ENCODE measurements at regions not wholly inside any gene's neighbourhood (a gene's known extent, or its start where the extent isn't known, plus 50 kb on each side); places are given as distances from the start of the nearest gene placed in this dataset.

- ChIA-PET POLR2A (ENCODE audit: unreplicated experiment) (no interaction called here), CTCF (interaction anchor here (1.4 kb wide), 1 partner anchor 19 kb away, joined by 3 read pairs; no protein-coding TSS in a partner anchor)
- H3K27ac ChIP-seq (ENCODE audit: insufficient read depth, low read length), result no peak overlapping the region
- no peak overlapping the region for H2BK120ac ChIP-seq (ENCODE audit: low read depth, low read length)
- H4K8ac ChIP-seq (ENCODE audit: low read depth in 2 of 2, low read length in 2 of 2), result no peak overlapping the region
- no peaks in the 10 kb centered on the region for H4K20me1 ChIP-seq (ENCODE audit: insufficient read depth, low read length)
- H3K4me2 ChIP-seq (ENCODE audit: low read depth, low read length), result no peak overlapping the region
- ATAC-seq (ENCODE audit: low read depth), result no peak
- H3K23ac ChIP-seq (ENCODE audit: low read depth, low read length), result no peak overlapping the region
- H2AK9ac ChIP-seq (replicated peaks; ENCODE audit: low read depth, low read length, poor library complexity), result no peak overlapping the region
- no peak for DNase-seq
- H3K9ac ChIP-seq (ENCODE audit: low read depth, low read length), result no peak overlapping the region
- H2BK15ac ChIP-seq (ENCODE audit: low read depth, low read length), result no peak overlapping the region
- intact Hi-C loops (cut with micrococcal nuclease), result no loop called here
- H4K91ac ChIP-seq (ENCODE audit: insufficient read depth, low read depth, low read length), result no peak overlapping the region
- H3K9me3 ChIP-seq (ENCODE audit: control insufficient read depth, insufficient read depth, low read length), result no peaks in the 10 kb centered on the region
- no peak overlapping the region for H3K14ac ChIP-seq (replicated peaks; ENCODE audit: low read depth, low read length)
- no peak for TF ChIP-seq SMC3 (IDR thresholded peaks at IDR 0.05; ENCODE audit: low read depth, low read length)
- no peak for TF ChIP-seq USF2 (IDR thresholded peaks at IDR 0.05; ENCODE audit: low read depth, low read length)
- TF ChIP-seq CHD1 (IDR thresholded peaks at IDR 0.05; ENCODE audit: low read depth, low read length), result no peak
- no peak for TF ChIP-seq BHLHE40 (IDR thresholded peaks at IDR 0.05; ENCODE audit: low read depth, low read length)
- no peak for TF ChIP-seq POLR2A (IDR thresholded peaks at IDR 0.05; ENCODE audit: low read depth, low read length)
- no peak for TF ChIP-seq RAD21 (IDR thresholded peaks at IDR 0.05; ENCODE audit: low read length)
- no peak for TF ChIP-seq CTCF (conservative IDR thresholded peaks at IDR 0.05; ENCODE audit: low read depth, low read length)
- TF ChIP-seq FOS (IDR thresholded peaks at IDR 0.05; ENCODE audit: low read depth, low read length), result no peak
- no peak for TF ChIP-seq MAZ (IDR thresholded peaks at IDR 0.05; ENCODE audit: borderline replicate concordance, low read depth, low read length)
- TF ChIP-seq RFX5 (IDR thresholded peaks at IDR 0.05; ENCODE audit: low read depth, low read length), result no peak
- TF ChIP-seq CEBPB (IDR thresholded peaks at IDR 0.05; ENCODE audit: low read depth, low read length), result no peak
- no peak for TF ChIP-seq MAFK (IDR thresholded peaks at IDR 0.05; ENCODE audit: low read depth, low read length)
- no peak for TF ChIP-seq RCOR1 (IDR thresholded peaks at IDR 0.05; ENCODE audit: insufficient replicate concordance, low read length)
- TF ChIP-seq ELK1 (IDR thresholded peaks at IDR 0.05; ENCODE audit: borderline replicate concordance, low read depth, low read length), result no peak
- TF ChIP-seq MXI1 (IDR thresholded peaks at IDR 0.05; ENCODE audit: borderline replicate concordance, low read depth, low read length), result no peak
- no peak for TF ChIP-seq NFE2L2 (IDR thresholded peaks at IDR 0.05; ENCODE audit: low read depth, low read length)
- H3K36me3 ChIP-seq (ENCODE audit: control insufficient read depth, insufficient read depth, low read length), result no peaks in the 10 kb centered on the region
- no peaks in the 10 kb centered on the region for H3K27me3 ChIP-seq (ENCODE audit: control insufficient read depth, insufficient read depth, low read length)
- in situ Hi-C loops (cut with MboI; ENCODE audit: low sequenced_read_pairs), result no loop called here
- H3K9me1 ChIP-seq (ENCODE audit: insufficient read depth, low read length), result peaks cover 10% of the 10 kb centered on the region; the same call in 1 of the 2 replicates
- H4K5ac ChIP-seq (ENCODE audit: low read depth, low read length), result no peak overlapping the region
- H2AFZ ChIP-seq (replicated peaks; ENCODE audit: low read length, poor library complexity), result no peak overlapping the region
- no peak overlapping the region for H3K4ac ChIP-seq (ENCODE audit: low read depth, low read length)
- H2BK20ac ChIP-seq (ENCODE audit: low read depth, low read length), result no peak overlapping the region
- no peaks in the 10 kb centered on the region for H3K79me1 ChIP-seq (ENCODE audit: low read depth in 1 of 2, low read length in 2 of 2)
- no peak overlapping the region for H3K4me3 ChIP-seq (ENCODE audit: insufficient read depth, low read depth, low read length)
- WGBS, 2 experiments (ENCODE audit: extremely low coverage in 2 of 2, insufficient read length in 1 of 2), result no CpG with 5 or more reads among the region's 1 CpG
- H3K18ac ChIP-seq (ENCODE audit: low read depth, low read length), result no peak overlapping the region
- no peak overlapping the region for H2BK5ac ChIP-seq (ENCODE audit: low read depth, low read length, poor library complexity, severe bottlenecking)
- peaks cover 9% of the 10 kb centered on the region; the same call in 1 of the 2 replicates for H3K4me1 ChIP-seq (ENCODE audit: control insufficient read depth, insufficient read depth, low read length)
- no peak overlapping the region for H3K56ac ChIP-seq (ENCODE audit: extremely low read depth, insufficient read depth, low read length)
- dilution Hi-C loops (cut with HindIII; ENCODE audit: low sequenced_read_pairs, unreplicated experiment), result no loop called here
- H2AK5ac ChIP-seq (ENCODE audit: low read depth, low read length), result no peak overlapping the region
- no TSS peak for BruUV-seq (replicated peaks)
Measured at GRCh38 chr20:11192106-11192505, 518.3 kb upstream of the JAG1 start.
